Esophagus squamous epithelium (tissue), 5 donors: ENCODE measurements at regions not wholly inside any gene's neighbourhood (a gene's known extent, or its start where the extent isn't known, plus 50 kb on each side); places are given as distances from the start of the nearest gene placed in this dataset.
A peak's percentile ranks its signal among the peaks of the same experiment; 100 is the strongest.
"Not testable (repeated sequence)": the region's sequence is repeated elsewhere in the genome, so short reads cannot be mapped to it uniquely, and the experiment has no call there.

ENCODE experiments used
- DNase-seq: peaks from one replicate; lab custom pipeline; 2025; lab: John Stamatoyannopoulos, UW
- H3K27ac ChIP-seq, 4 donors: fragments of 200-600 bp; sonication (generic); one replicate each; pipeline ENCODE4 v1.5.1; 2016 to 2019; ENCODE audit warnings: mild to moderate bottlenecking in 1 of 4
- H3K27me3 ChIP-seq, 4 donors: fragments of 200-600 bp; sonication (generic); 1 replicate in 3 of 4; 2 replicates in 1 of 4; pipeline versions ENCODE4 v1.5.1 to v1.6.0; 2017 to 2021; ENCODE audit warnings: antibody characterized with exemption in 1 of 4
- H3K36me3 ChIP-seq, 3 donors: fragments of 200-600 bp; sonication (generic); one replicate each; pipeline ENCODE4 v1.5.1; 2016 to 2019
- H3K4me1 ChIP-seq, 3 donors: fragments of 200-600 bp; sonication (generic); one replicate each; pipeline ENCODE4 v1.5.1; 2017 to 2019
- H3K4me3 ChIP-seq, 4 donors: fragments of 200-600 bp; sonication (generic); 1 replicate in 3 of 4; 2 replicates in 1 of 4; pipeline ENCODE4 v1.5.1; 2016 to 2019; ENCODE audit warnings: mild to moderate bottlenecking in 2 of 4, moderate library complexity in 1 of 4
- H3K9me3 ChIP-seq, 3 donors: fragments of 200-600 bp; sonication (generic); one replicate each; pipeline ENCODE4 v1.5.1; 2016 to 2019
- POLR2A ChIP-seq, 4 donors: fragments of 450-650 bp; IDR thresholded peaks; one replicate each; pipeline ENCODE4 v1.6.1; 2017; ENCODE audit warnings: antibody characterized with exemption in 4 of 4, mild to moderate bottlenecking in 4 of 4, moderate library complexity in 3 of 4
- WGBS, 2 donors: methylation state at CpG; one replicate each; pipeline ENCODE4 v1.1.5; 2018; 5-methylcytosine and 5-hydroxymethylcytosine counted together
- intact Hi-C: fragments of 100-400 bp; cut with DNase I; formaldehyde crosslinking; loops from one replicate; pipeline ENCODE4 v1.15.0; 2022
- TF ChIP-seq, protein P1 (sequence below), 6 experiments: fragments of 450-650 bp in 4 of 6; fragments of 200-600 bp in 2 of 6; sonication (generic) in 2 of 6; IDR thresholded peaks; one replicate each; pipeline ENCODE4 v1.5.1; 2016 to 2019; ENCODE audit warnings: antibody characterized with exemption in 6 of 6, mild to moderate bottlenecking in 4 of 6, moderate library complexity in 4 of 6
- donor health status: DM: yes; HTN: yes; CAD: no.

GRCh38 chrX:95762716-95763115, 921.9 kb upstream of the DIAPH2 start:
- intact Hi-C loops = no loop called here
- 33 to 70% methylated on average over 1 of the region's 1 CpG for WGBS, 2 donors

GRCh38 chrX:95764972-95765451, 919.6 kb upstream of the DIAPH2 start:
- Histone ChIP-seq H3K4me3 (no peak overlapping the region), H3K4me1 (no peaks in the 10 kb centered on the region), H3K9me3 (no peaks in the 10 kb centered on the region), H3K27me3 (no peaks in the 10 kb centered on the region), H3K27ac (no peak overlapping the region), H3K36me3 (no peaks in the 10 kb centered on the region)
- intact Hi-C loops = no loop called here
- DNase-seq = no peak
- TF ChIP-seq, protein P1, sequence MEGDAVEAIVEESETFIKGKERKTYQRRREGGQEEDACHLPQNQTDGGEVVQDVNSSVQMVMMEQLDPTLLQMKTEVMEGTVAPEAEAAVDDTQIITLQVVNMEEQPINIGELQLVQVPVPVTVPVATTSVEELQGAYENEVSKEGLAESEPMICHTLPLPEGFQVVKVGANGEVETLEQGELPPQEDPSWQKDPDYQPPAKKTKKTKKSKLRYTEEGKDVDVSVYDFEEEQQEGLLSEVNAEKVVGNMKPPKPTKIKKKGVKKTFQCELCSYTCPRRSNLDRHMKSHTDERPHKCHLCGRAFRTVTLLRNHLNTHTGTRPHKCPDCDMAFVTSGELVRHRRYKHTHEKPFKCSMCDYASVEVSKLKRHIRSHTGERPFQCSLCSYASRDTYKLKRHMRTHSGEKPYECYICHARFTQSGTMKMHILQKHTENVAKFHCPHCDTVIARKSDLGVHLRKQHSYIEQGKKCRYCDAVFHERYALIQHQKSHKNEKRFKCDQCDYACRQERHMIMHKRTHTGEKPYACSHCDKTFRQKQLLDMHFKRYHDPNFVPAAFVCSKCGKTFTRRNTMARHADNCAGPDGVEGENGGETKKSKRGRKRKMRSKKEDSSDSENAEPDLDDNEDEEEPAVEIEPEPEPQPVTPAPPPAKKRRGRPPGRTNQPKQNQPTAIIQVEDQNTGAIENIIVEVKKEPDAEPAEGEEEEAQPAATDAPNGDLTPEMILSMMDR (IDR thresholded peaks at IDR 0.05) = peak in 4 of 6 experiments; percentile 23 to 54 (median 34)
- no peak for TF ChIP-seq POLR2A (IDR thresholded peaks at IDR 0.05)
- WGBS, 2 donors = 18 to 20% methylated on average over 3 of the region's 3 CpGs

More at GRCh38 chrX:95762716-95763115, 921.9 kb upstream of the DIAPH2 start:
- Histone ChIP-seq H3K36me3 (no peaks in the 10 kb centered on the region), H3K9me3 (no peaks in the 10 kb centered on the region), H3K27ac (no peak overlapping the region), H3K4me1 (no peaks in the 10 kb centered on the region), H3K4me3 (no peak overlapping the region), H3K27me3 (no peaks in the 10 kb centered on the region)
- TF ChIP-seq, protein P1 (IDR thresholded peaks at IDR 0.05) = peak in 1 of 6 experiments; percentile 19
- TF ChIP-seq POLR2A (IDR thresholded peaks at IDR 0.05) = no peak
- DNase-seq = no peak

DNA sequence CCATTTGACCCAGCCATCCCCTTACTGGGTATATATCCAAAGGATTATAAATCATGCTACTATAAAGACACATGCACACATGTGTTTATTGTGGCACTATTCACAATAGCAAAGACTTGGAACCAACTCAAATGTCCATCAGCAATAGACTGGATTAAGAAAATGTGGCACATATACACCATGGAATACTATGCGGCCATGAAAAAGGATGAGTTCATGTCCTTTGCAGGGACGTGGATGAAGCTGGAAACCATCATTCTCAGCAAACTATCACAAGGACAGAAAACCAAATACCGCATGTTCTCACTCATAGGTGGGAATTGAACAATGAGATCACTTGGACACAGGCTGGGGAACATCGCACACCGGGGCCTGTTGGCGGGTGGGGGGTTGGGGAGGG, 913.4 kb upstream of the DIAPH2 start:
- H3K9me3 ChIP-seq = not testable (repeated sequence)
- 88 to 90% methylated on average over 4 to 6 of the region's 6 CpGs for WGBS, 2 donors

GRCh38 chrX:95791876-95792275, 892.8 kb upstream of the DIAPH2 start:
- TF ChIP-seq, protein P1 (IDR thresholded peaks at IDR 0.05) = no peak
- no peak for TF ChIP-seq POLR2A (IDR thresholded peaks at IDR 0.05)
- H3K4me3 ChIP-seq = no peak overlapping the region
- WGBS, 2 donors = 45 to 50% methylated on average over 1 of the region's 1 CpG

More for the DNA sequence above, 913.4 kb upstream of the DIAPH2 start:
- H3K27ac ChIP-seq, H3K27me3 ChIP-seq, H3K4me1 ChIP-seq, H3K36me3 ChIP-seq, intact Hi-C loops, H3K4me3 ChIP-seq, DNase-seq: not testable (repeated sequence)

DNA sequence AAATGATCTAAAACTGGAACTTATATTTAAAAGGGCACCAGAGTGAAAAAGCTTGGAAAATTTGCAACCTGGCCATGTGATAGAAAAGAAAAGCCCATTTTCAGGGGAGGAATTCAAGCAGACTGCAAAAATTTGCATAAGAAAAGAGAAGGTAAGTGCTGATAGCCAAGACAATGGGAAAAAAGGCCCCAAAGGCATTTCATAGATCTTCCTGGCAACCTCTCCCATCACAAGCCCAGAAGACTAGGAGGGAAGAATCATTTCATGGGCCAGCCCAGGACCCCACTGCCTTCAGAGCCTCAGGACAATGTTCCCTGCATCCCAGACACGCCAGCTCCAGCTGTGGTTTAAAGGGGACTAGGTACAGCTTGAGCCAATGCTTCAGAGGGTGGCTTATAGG, 887.3 kb upstream of the DIAPH2 start:
- H3K4me1 ChIP-seq = no peaks in the 10 kb centered on the region
- no peak overlapping the region for H3K27ac ChIP-seq
- intact Hi-C loops = no loop called here
- no peaks in the 10 kb centered on the region for H3K36me3 ChIP-seq
- WGBS, 2 donors = 60% methylated on average over 1 of the region's 1 CpG; no CpG with 5 or more reads in 1 of the 2 donors
- DNase-seq = no peak
- H3K9me3 ChIP-seq = peaks cover 0 to 6% (median 0%) of the 10 kb centered on the region in 3 donors
- H3K4me3 ChIP-seq = no peak overlapping the region
- no peaks in the 10 kb centered on the region for H3K27me3 ChIP-seq
- TF ChIP-seq, protein P1 (IDR thresholded peaks at IDR 0.05) = no peak
- no peak for TF ChIP-seq POLR2A (IDR thresholded peaks at IDR 0.05)

More at GRCh38 chrX:95791876-95792275, 892.8 kb upstream of the DIAPH2 start:
- Histone ChIP-seq H3K4me1 (no peaks in the 10 kb centered on the region), H3K36me3 (no peaks in the 10 kb centered on the region), H3K27me3 (no peaks in the 10 kb centered on the region), H3K9me3 (no peaks in the 10 kb centered on the region), H3K27ac (no peak overlapping the region)
- intact Hi-C loops = no loop called here
- DNase-seq = no peak

GRCh38 chrX:95823796-95824195, 860.8 kb upstream of the DIAPH2 start:
- intact Hi-C loops = no loop called here
- Histone ChIP-seq H3K9me3 (no peaks in the 10 kb centered on the region), H3K4me1 (no peaks in the 10 kb centered on the region), H3K27ac (no peak overlapping the region), H3K36me3 (no peaks in the 10 kb centered on the region), H3K4me3 (no peak overlapping the region), H3K27me3 (no peaks in the 10 kb centered on the region)
- TF ChIP-seq, protein P1 (IDR thresholded peaks at IDR 0.05) = peak in 2 of 6 experiments; percentile 12 to 34
- TF ChIP-seq POLR2A (IDR thresholded peaks at IDR 0.05) = no peak
- whole genome bisulfite sequencing, 2 donors = 84 to 100% methylated on average over 1 of the region's 1 CpG
- DNase-seq = no peak
